HT-29 (cell line): ENCODE measurements at regions not wholly inside any gene's neighbourhood (a gene's known extent, or its start where the extent isn't known, plus 50 kb on each side); places are given as distances from the start of the nearest gene placed in this dataset.
"Not testable (repeated sequence)": the region's sequence is repeated elsewhere in the genome, so short reads cannot be mapped to it uniquely, and the experiment has no call there.

ENCODE experiments used
- DNase-seq: peaks from one replicate; pipeline ENCODE4 v3.0.0-alpha.2; 2015; ENCODE audit warnings: low spot score

GRCh38 chr3:176341963-176342362 lies 855.3 kb downstream of the TBL1XR1 start:
- no peak for DNase-seq

GRCh38 chr3:176328666-176329065 lies 868.6 kb downstream of the TBL1XR1 start:
- DNase-seq, result no peak

GRCh38 chr3:176328198-176328597 lies 869.1 kb downstream of the TBL1XR1 start:
- no peak for DNase-seq

- DNase-seq, result not testable (repeated sequence)
Measured at GRCh38 chr3:176326894-176327490, 870.3 kb downstream of the TBL1XR1 start.

GRCh38 chr3:176321532-176321931 lies 875.8 kb downstream of the TBL1XR1 start:
- DNase-seq, result not testable (repeated sequence)

GRCh38 chr3:176321099-176321498 lies 876.2 kb downstream of the TBL1XR1 start:
- no peak for DNase-seq

- no peak for DNase-seq
Measured at GRCh38 chr3:176313426-176313825, 883.9 kb downstream of the TBL1XR1 start.

- no peak for DNase-seq
Measured at GRCh38 chr3:176310641-176311040, 886.6 kb downstream of the TBL1XR1 start.

GRCh38 chr3:176302271-176302670 lies 895.0 kb downstream of the TBL1XR1 start:
- no peak for DNase-seq

GRCh38 chr3:176296066-176296597 lies 901.1 kb downstream of the TBL1XR1 start:
- no peak for DNase-seq

GRCh38 chr3:176293276-176293675 lies 904.0 kb downstream of the TBL1XR1 start:
- DNase-seq, result no peak

GRCh38 chr3:176286476-176287085 lies 910.7 kb downstream of the TBL1XR1 start:
- no peak for DNase-seq

GRCh38 chr3:176275538-176275937 lies 921.7 kb downstream of the TBL1XR1 start:
- no peak for DNase-seq

GRCh38 chr3:176275113-176275512 lies 922.2 kb downstream of the TBL1XR1 start:
- no peak for DNase-seq

GRCh38 chr3:176274161-176274560 lies 923.1 kb downstream of the TBL1XR1 start:
- DNase-seq, result no peak

- DNase-seq, result no peak
Measured at GRCh38 chr3:176262071-176262470, 935.2 kb downstream of the TBL1XR1 start.

GRCh38 chr3:176247191-176247590 lies 950.1 kb downstream of the TBL1XR1 start:
- no peak for DNase-seq

- DNase-seq, result no peak
Measured at GRCh38 chr3:176219970-176220369, 977.3 kb downstream of the TBL1XR1 start.

- no peak for DNase-seq
Measured at GRCh38 chr3:176214758-176215157, 982.5 kb downstream of the TBL1XR1 start.

- not testable (repeated sequence) for DNase-seq
Measured at GRCh38 chr3:176213314-176213713, 984.0 kb downstream of the TBL1XR1 start.

GRCh38 chr3:176208915-176209314 lies 988.4 kb downstream of the TBL1XR1 start:
- peak; percentile 12 for DNase-seq

GRCh38 chr3:176208283-176208682 lies 989.0 kb downstream of the TBL1XR1 start:
- DNase-seq, result no peak

- DNase-seq, result no peak
Measured at GRCh38 chr3:176206809-176207208, 990.5 kb downstream of the TBL1XR1 start.
